WTC11 (cell line): ENCODE measurements at regions not wholly inside any gene's neighbourhood (a gene's known extent, or its start where the extent isn't known, plus 50 kb on each side); places are given as distances from the start of the nearest gene placed in this dataset.

ENCODE experiments used
- ATAC-seq: fragments of 200-7000 bp; cut with Tn5 transposase; 2 replicates; pipeline ENCODE4 v1.10.0; 2021; ENCODE audit warnings: mild to moderate bottlenecking, moderate library complexity
- CTCF ChIA-PET: fragments of 300-600 bp; sonication (Branson Sonifier 250); formaldehyde crosslinking; loops from one replicate; lab custom pipeline; 2021; ENCODE audit warnings: antibody characterized with exemption; lab: Charles Lee
- POLR2A ChIA-PET: fragments of 350-600 bp; sonication (Branson Sonifier 250); formaldehyde crosslinking; loops from one replicate; lab custom pipeline; 2021; ENCODE audit warnings: antibody characterized with exemption; lab: Charles Lee
- DNase-seq: peaks from one replicate; pipeline ENCODE4 v3.0.0; 2021; ENCODE audit warnings: low spot score
- H3K27ac Mint-ChIP-seq: 2 replicates; pipeline ENCODE4 v1.8.0; 2021; ENCODE audit warnings: mixed read lengths
- H3K27me3 Mint-ChIP-seq: 2 replicates; pipeline ENCODE4 v1.8.0; 2021; ENCODE audit warnings: low read depth, mild to moderate bottlenecking, moderate library complexity, mixed read lengths
- H3K36me3 Mint-ChIP-seq: 2 replicates; pipeline ENCODE4 v1.8.0; 2021; ENCODE audit warnings: mixed read lengths
- H3K4me1 Mint-ChIP-seq: 2 replicates; pipeline ENCODE4 v1.8.0; 2022; ENCODE audit warnings: mixed read lengths
- H3K4me3 Mint-ChIP-seq: 2 replicates; pipeline ENCODE4 v1.8.0; 2021; ENCODE audit warnings: mild to moderate bottlenecking, moderate library complexity, mixed read lengths
- H3K9me3 Mint-ChIP-seq: 2 replicates; pipeline ENCODE4 v1.8.0; 2021; ENCODE audit warnings: mixed read lengths
- CBFB ChIP-seq: sonication (generic); formaldehyde crosslinking; IDR thresholded peaks from 2 replicates; pipeline ENCODE4 v1.8.1; 2022; ENCODE audit warnings: mild to moderate bottlenecking, low read depth, missing genetic modification reagents
- EMX1 ChIP-seq: fragments of 250-450 bp; sonication (Bioruptor Pico); IDR thresholded peaks from 2 replicates; pipeline ENCODE4 v1.8.0; 2021; ENCODE audit warnings: mild to moderate bottlenecking
- FOXK1 ChIP-seq: sonication (generic); formaldehyde crosslinking; IDR thresholded peaks from 2 replicates; pipeline ENCODE4 v1.8.0; 2022; ENCODE audit warnings: mild to moderate bottlenecking, moderate library complexity, missing genetic modification reagents
- GABPB1 ChIP-seq: sonication (generic); formaldehyde crosslinking; IDR thresholded peaks from 2 replicates; pipeline ENCODE4 v1.8.1; 2023; ENCODE audit warnings: mild to moderate bottlenecking, missing genetic modification reagents
- KAT7 ChIP-seq: sonication (generic); formaldehyde crosslinking; IDR thresholded peaks from 2 replicates; pipeline ENCODE4 v1.8.1; 2023; ENCODE audit warnings: missing genetic modification reagents, mild to moderate bottlenecking, borderline replicate concordance
- NR1H2 ChIP-seq: sonication (generic); formaldehyde crosslinking; IDR thresholded peaks from 2 replicates; pipeline ENCODE4 v1.9.0; 2021; ENCODE audit warnings: mild to moderate bottlenecking, moderate library complexity, missing genetic modification reagents
- NR3C1 ChIP-seq: sonication (generic); formaldehyde crosslinking; conservative IDR thresholded peaks from 2 replicates; pipeline ENCODE4 v1.8.1; 2023; ENCODE audit warnings: low read depth, mild to moderate bottlenecking, missing genetic modification reagents
- TCF7 ChIP-seq: sonication (generic); formaldehyde crosslinking; IDR thresholded peaks from 2 replicates; pipeline ENCODE4 v1.8.0; 2022; ENCODE audit warnings: mild to moderate bottlenecking, low read depth, missing genetic modification reagents, moderate library complexity
- ZNF232 ChIP-seq: sonication (generic); formaldehyde crosslinking; IDR thresholded peaks from 2 replicates; pipeline ENCODE4 v1.8.0; 2022; ENCODE audit warnings: mild to moderate bottlenecking, missing genetic modification reagents
- TF ChIP-seq, protein P1 (sequence below): sonication (generic); formaldehyde crosslinking; IDR thresholded peaks from 2 replicates; pipeline ENCODE4 v1.8.0; 2023; ENCODE audit warnings: mild to moderate bottlenecking, missing genetic modification reagents
- TF ChIP-seq, protein P2 (sequence below): sonication (generic); formaldehyde crosslinking; IDR thresholded peaks from 2 replicates; pipeline ENCODE4 v1.8.1; 2023; ENCODE audit warnings: mild to moderate bottlenecking, missing genetic modification reagents, borderline replicate concordance
- TF ChIP-seq, protein P3 (sequence below): sonication (generic); formaldehyde crosslinking; IDR thresholded peaks from 2 replicates; pipeline ENCODE4 v1.8.0; 2022; ENCODE audit warnings: mild to moderate bottlenecking, missing genetic modification reagents
- TF ChIP-seq, protein P4 (sequence below): sonication (generic); formaldehyde crosslinking; IDR thresholded peaks from 2 replicates; pipeline ENCODE4 v1.8.1; 2023; ENCODE audit warnings: mild to moderate bottlenecking, missing genetic modification reagents, moderate library complexity
- TF ChIP-seq, protein P5 (sequence below): sonication (generic); formaldehyde crosslinking; IDR thresholded peaks from 2 replicates; pipeline ENCODE4 v1.8.1; 2022; ENCODE audit warnings: missing genetic modification reagents, borderline replicate concordance
- TF ChIP-seq, protein P6 (sequence below): sonication (generic); formaldehyde crosslinking; IDR thresholded peaks from 2 replicates; pipeline ENCODE4 v1.8.1; 2022; ENCODE audit warnings: mild to moderate bottlenecking, missing genetic modification reagents, moderate library complexity, borderline replicate concordance
- TF ChIP-seq, protein P7 (sequence below): sonication (generic); formaldehyde crosslinking; IDR thresholded peaks from 2 replicates; pipeline ENCODE4 v1.8.1; 2023; ENCODE audit warnings: mild to moderate bottlenecking, missing genetic modification reagents, moderate library complexity

DNA sequence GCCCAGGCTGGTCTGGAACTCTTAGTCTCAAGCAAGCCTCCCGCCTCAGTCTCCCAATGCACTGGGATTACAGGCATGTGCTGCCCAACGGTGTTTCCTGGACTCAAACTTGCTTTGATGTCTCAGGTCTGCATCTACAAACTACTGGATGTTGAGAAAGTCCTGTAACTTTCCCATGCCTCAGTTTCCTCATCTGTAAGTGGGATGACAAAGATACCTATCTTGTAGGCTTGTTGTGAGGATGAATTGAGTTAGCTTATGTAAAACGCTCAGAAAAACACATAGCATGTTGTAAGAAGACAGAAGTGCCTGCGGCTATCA lies 63.6 kb upstream of the NUDT4 start:
- no peak for TF ChIP-seq NR3C1 (CRISPR knock-in tag)
- no peak for TF ChIP-seq EMX1 (CRISPR knock-in tag)
- TF ChIP-seq, protein P1, sequence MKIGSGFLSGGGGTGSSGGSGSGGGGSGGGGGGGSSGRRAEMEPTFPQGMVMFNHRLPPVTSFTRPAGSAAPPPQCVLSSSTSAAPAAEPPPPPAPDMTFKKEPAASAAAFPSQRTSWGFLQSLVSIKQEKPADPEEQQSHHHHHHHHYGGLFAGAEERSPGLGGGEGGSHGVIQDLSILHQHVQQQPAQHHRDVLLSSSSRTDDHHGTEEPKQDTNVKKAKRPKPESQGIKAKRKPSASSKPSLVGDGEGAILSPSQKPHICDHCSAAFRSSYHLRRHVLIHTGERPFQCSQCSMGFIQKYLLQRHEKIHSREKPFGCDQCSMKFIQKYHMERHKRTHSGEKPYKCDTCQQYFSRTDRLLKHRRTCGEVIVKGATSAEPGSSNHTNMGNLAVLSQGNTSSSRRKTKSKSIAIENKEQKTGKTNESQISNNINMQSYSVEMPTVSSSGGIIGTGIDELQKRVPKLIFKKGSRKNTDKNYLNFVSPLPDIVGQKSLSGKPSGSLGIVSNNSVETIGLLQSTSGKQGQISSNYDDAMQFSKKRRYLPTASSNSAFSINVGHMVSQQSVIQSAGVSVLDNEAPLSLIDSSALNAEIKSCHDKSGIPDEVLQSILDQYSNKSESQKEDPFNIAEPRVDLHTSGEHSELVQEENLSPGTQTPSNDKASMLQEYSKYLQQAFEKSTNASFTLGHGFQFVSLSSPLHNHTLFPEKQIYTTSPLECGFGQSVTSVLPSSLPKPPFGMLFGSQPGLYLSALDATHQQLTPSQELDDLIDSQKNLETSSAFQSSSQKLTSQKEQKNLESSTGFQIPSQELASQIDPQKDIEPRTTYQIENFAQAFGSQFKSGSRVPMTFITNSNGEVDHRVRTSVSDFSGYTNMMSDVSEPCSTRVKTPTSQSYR (CRISPR knock-in tag) = no peak
- TF ChIP-seq, protein P2, sequence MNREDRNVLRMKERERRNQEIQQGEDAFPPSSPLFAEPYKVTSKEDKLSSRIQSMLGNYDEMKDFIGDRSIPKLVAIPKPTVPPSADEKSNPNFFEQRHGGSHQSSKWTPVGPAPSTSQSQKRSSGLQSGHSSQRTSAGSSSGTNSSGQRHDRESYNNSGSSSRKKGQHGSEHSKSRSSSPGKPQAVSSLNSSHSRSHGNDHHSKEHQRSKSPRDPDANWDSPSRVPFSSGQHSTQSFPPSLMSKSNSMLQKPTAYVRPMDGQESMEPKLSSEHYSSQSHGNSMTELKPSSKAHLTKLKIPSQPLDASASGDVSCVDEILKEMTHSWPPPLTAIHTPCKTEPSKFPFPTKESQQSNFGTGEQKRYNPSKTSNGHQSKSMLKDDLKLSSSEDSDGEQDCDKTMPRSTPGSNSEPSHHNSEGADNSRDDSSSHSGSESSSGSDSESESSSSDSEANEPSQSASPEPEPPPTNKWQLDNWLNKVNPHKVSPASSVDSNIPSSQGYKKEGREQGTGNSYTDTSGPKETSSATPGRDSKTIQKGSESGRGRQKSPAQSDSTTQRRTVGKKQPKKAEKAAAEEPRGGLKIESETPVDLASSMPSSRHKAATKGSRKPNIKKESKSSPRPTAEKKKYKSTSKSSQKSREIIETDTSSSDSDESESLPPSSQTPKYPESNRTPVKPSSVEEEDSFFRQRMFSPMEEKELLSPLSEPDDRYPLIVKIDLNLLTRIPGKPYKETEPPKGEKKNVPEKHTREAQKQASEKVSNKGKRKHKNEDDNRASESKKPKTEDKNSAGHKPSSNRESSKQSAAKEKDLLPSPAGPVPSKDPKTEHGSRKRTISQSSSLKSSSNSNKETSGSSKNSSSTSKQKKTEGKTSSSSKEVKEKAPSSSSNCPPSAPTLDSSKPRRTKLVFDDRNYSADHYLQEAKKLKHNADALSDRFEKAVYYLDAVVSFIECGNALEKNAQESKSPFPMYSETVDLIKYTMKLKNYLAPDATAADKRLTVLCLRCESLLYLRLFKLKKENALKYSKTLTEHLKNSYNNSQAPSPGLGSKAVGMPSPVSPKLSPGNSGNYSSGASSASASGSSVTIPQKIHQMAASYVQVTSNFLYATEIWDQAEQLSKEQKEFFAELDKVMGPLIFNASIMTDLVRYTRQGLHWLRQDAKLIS (CRISPR knock-in tag) = no peak
- TF ChIP-seq, protein P3, sequence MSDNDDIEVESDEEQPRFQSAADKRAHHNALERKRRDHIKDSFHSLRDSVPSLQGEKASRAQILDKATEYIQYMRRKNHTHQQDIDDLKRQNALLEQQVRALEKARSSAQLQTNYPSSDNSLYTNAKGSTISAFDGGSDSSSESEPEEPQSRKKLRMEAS (CRISPR knock-in tag) = no peak
- TF ChIP-seq FOXK1 (CRISPR knock-in tag) = no peak
- TF ChIP-seq, protein P4, sequence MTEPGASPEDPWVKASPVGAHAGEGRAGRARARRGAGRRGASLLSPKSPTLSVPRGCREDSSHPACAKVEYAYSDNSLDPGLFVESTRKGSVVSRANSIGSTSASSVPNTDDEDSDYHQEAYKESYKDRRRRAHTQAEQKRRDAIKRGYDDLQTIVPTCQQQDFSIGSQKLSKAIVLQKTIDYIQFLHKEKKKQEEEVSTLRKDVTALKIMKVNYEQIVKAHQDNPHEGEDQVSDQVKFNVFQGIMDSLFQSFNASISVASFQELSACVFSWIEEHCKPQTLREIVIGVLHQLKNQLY (CRISPR knock-in tag) = no peak
- no peak for TF ChIP-seq ZNF232 (CRISPR knock-in tag)
- TF ChIP-seq CBFB (CRISPR knock-in tag) = no peak
- TF ChIP-seq, protein P5, sequence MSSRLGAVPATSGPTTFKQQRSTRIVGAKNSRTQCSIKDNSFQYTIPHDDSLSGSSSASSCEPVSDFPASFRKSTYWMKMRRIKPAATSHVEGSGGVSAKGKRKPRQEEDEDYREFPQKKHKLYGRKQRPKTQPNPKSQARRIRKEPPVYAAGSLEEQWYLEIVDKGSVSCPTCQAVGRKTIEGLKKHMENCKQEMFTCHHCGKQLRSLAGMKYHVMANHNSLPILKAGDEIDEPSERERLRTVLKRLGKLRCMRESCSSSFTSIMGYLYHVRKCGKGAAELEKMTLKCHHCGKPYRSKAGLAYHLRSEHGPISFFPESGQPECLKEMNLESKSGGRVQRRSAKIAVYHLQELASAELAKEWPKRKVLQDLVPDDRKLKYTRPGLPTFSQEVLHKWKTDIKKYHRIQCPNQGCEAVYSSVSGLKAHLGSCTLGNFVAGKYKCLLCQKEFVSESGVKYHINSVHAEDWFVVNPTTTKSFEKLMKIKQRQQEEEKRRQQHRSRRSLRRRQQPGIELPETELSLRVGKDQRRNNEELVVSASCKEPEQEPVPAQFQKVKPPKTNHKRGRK (CRISPR knock-in tag) = no peak
- no peak for TF ChIP-seq TCF7 (CRISPR knock-in tag)
- TF ChIP-seq, protein P6, sequence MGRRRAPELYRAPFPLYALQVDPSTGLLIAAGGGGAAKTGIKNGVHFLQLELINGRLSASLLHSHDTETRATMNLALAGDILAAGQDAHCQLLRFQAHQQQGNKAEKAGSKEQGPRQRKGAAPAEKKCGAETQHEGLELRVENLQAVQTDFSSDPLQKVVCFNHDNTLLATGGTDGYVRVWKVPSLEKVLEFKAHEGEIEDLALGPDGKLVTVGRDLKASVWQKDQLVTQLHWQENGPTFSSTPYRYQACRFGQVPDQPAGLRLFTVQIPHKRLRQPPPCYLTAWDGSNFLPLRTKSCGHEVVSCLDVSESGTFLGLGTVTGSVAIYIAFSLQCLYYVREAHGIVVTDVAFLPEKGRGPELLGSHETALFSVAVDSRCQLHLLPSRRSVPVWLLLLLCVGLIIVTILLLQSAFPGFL = no peak
- no peak for TF ChIP-seq NR1H2 (CRISPR knock-in tag)
- TF ChIP-seq GABPB1 = no peak
- TF ChIP-seq KAT7 (CRISPR knock-in tag) = no peak
- Mint-ChIP-seq H3K27ac (no peak overlapping the region), H3K4me3 (no peak overlapping the region), H3K9me3 (no peaks in the 10 kb centered on the region), H3K27me3 (no peaks in the 10 kb centered on the region), H3K36me3 (no peaks in the 10 kb centered on the region), H3K4me1 (0 out of 2 replicates have a peak, but pooled peaks cover 4% of the 10 kb centered on the region)
- POLR2A ChIA-PET = no interaction called here
- no peak for DNase-seq
- CTCF ChIA-PET = no interaction called here
- ATAC-seq = no peak

DNA sequence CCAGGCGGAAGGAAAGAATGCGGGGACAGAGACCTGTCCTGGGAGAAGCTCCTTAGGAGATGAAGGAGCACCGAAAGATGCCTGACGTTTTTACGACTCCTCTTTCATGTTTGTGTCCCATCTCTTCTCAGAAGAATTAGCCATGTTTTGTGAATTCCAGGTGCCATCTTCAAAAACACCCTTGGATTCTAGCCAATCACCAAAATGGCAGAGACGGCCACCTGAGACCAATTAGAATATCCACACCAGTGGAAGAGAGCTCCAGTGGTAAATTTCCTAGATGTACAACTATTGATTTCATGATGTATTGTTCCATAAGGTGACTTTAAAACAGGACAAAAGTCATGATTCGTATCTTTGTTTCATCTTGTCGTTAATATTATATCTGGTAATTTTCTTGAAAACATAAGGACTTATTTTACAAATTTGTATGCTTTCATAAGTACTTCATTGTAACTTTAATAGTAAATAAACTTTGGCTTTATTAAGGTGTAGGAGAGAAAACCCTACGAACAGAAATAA lies 62.3 kb upstream of the NUDT4 start:
- Mint-ChIP-seq H3K36me3 (no peaks in the 10 kb centered on the region), H3K27me3 (no peaks in the 10 kb centered on the region), H3K4me3 (no peak overlapping the region), H3K27ac (no peak overlapping the region), H3K9me3 (no peaks in the 10 kb centered on the region), H3K4me1 (0 out of 2 replicates have a peak, but pooled peaks cover 4% of the 10 kb centered on the region)
- TF ChIP-seq, protein P7, sequence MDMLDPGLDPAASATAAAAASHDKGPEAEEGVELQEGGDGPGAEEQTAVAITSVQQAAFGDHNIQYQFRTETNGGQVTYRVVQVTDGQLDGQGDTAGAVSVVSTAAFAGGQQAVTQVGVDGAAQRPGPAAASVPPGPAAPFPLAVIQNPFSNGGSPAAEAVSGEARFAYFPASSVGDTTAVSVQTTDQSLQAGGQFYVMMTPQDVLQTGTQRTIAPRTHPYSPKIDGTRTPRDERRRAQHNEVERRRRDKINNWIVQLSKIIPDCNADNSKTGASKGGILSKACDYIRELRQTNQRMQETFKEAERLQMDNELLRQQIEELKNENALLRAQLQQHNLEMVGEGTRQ (CRISPR knock-in tag) = no peak
- no peak for DNase-seq
- POLR2A ChIA-PET = no interaction called here
- CTCF ChIA-PET = interaction anchor here (1.2 kb wide), 1 partner anchor 217 kb away, joined by 4 read pairs; no protein-coding TSS in a partner anchor
- ATAC-seq = no peak
